ENCODE measurements at regions not wholly inside any gene's neighbourhood (a gene's known extent, or its start where the extent isn't known, plus 50 kb on each side); places are given as distances from the start of the nearest gene placed in this dataset.

GRCh38 chr6:94254689-94255088 lies 835.3 kb upstream of the EPHA7 start:
- Histone ChIP-seq H3K4me3 (ENCODE audit: low read depth, low read length) (no peak overlapping the region), H3K27me3 (ENCODE audit: control insufficient read depth, insufficient read depth, low read length) (no peaks in the 10 kb centered on the region), H3K27ac (ENCODE audit: low read depth, low read length) (no peak overlapping the region), H3K4me1 (ENCODE audit: control insufficient read depth, insufficient read depth, low read length) (peaks cover 10% of the 10 kb centered on the region), H3K9ac (ENCODE audit: low read depth, low read length) (no peak overlapping the region), H3K9me3 (ENCODE audit: control insufficient read depth, insufficient read depth, low read length) (no peaks in the 10 kb centered on the region), H3K36me3 (ENCODE audit: control insufficient read depth, insufficient read depth, low read length) (no peaks in the 10 kb centered on the region)

- H3K36me3 ChIP-seq (ENCODE audit: control insufficient read depth, insufficient read depth, low read length), result no peaks in the 10 kb centered on the region
- no peaks in the 10 kb centered on the region for H3K27me3 ChIP-seq (ENCODE audit: control insufficient read depth, insufficient read depth, low read length)
- H3K27ac ChIP-seq (ENCODE audit: low read depth, low read length), result no peak overlapping the region
- no peak overlapping the region for H3K9ac ChIP-seq (ENCODE audit: low read depth, low read length)
- H3K4me1 ChIP-seq (ENCODE audit: control insufficient read depth, insufficient read depth, low read length), result peaks cover 10% of the 10 kb centered on the region
- H3K4me3 ChIP-seq (ENCODE audit: low read depth, low read length), result no peak overlapping the region
- H3K9me3 ChIP-seq (ENCODE audit: control insufficient read depth, insufficient read depth, low read length), result no peaks in the 10 kb centered on the region
Observed at GRCh38 chr6:94251878-94252277, 832.5 kb upstream of the EPHA7 start.

- H3K4me1 ChIP-seq (ENCODE audit: control insufficient read depth, insufficient read depth, low read length), result no peaks in the 10 kb centered on the region
- H3K27ac ChIP-seq (ENCODE audit: low read depth, low read length), result no peak overlapping the region
- H3K9ac ChIP-seq (ENCODE audit: low read depth, low read length), result no peak overlapping the region
- no peaks in the 10 kb centered on the region for H3K27me3 ChIP-seq (ENCODE audit: control insufficient read depth, insufficient read depth, low read length)
- no peak overlapping the region for H3K4me3 ChIP-seq (ENCODE audit: low read depth, low read length)
- H3K36me3 ChIP-seq (ENCODE audit: control insufficient read depth, insufficient read depth, low read length), result no peaks in the 10 kb centered on the region
- no peaks in the 10 kb centered on the region for H3K9me3 ChIP-seq (ENCODE audit: control insufficient read depth, insufficient read depth, low read length)
Observed at GRCh38 chr6:94245395-94245794, 826.0 kb upstream of the EPHA7 start.

- Histone ChIP-seq H3K36me3 (ENCODE audit: control insufficient read depth, insufficient read depth, low read length) (no peaks in the 10 kb centered on the region), H3K9ac (ENCODE audit: low read depth, low read length) (no peak overlapping the region), H3K9me3 (ENCODE audit: control insufficient read depth, insufficient read depth, low read length) (no peaks in the 10 kb centered on the region), H3K27me3 (ENCODE audit: control insufficient read depth, insufficient read depth, low read length) (no peaks in the 10 kb centered on the region), H3K4me3 (ENCODE audit: low read depth, low read length) (no peak overlapping the region), H3K27ac (ENCODE audit: low read depth, low read length) (no peak overlapping the region), H3K4me1 (ENCODE audit: control insufficient read depth, insufficient read depth, low read length) (no peaks in the 10 kb centered on the region)
Observed at GRCh38 chr6:94238868-94239267, 819.5 kb upstream of the EPHA7 start.

- no peaks in the 10 kb centered on the region for H3K9me3 ChIP-seq (ENCODE audit: control insufficient read depth, insufficient read depth, low read length)
- no peaks in the 10 kb centered on the region for H3K27me3 ChIP-seq (ENCODE audit: control insufficient read depth, insufficient read depth, low read length)
- H3K4me3 ChIP-seq (ENCODE audit: low read depth, low read length), result no peak overlapping the region
- no peak overlapping the region for H3K27ac ChIP-seq (ENCODE audit: low read depth, low read length)
- H3K4me1 ChIP-seq (ENCODE audit: control insufficient read depth, insufficient read depth, low read length), result 0 out of 2 replicates have a peak, but pooled peaks cover 4% of the 10 kb centered on the region
- H3K9ac ChIP-seq (ENCODE audit: low read depth, low read length), result no peak overlapping the region
- H3K36me3 ChIP-seq (ENCODE audit: control insufficient read depth, insufficient read depth, low read length), result no peaks in the 10 kb centered on the region
Observed at GRCh38 chr6:94227741-94228140, 808.4 kb upstream of the EPHA7 start.

GRCh38 chr6:94217836-94218235 lies 798.5 kb upstream of the EPHA7 start:
- H3K27me3 ChIP-seq (ENCODE audit: control insufficient read depth, insufficient read depth, low read length), result no peaks in the 10 kb centered on the region
- H3K4me3 ChIP-seq (ENCODE audit: low read depth, low read length), result no peak overlapping the region
- peaks cover 12% of the 10 kb centered on the region for H3K4me1 ChIP-seq (ENCODE audit: control insufficient read depth, insufficient read depth, low read length)
- no peak overlapping the region for H3K27ac ChIP-seq (ENCODE audit: low read depth, low read length)
- no peaks in the 10 kb centered on the region for H3K36me3 ChIP-seq (ENCODE audit: control insufficient read depth, insufficient read depth, low read length)
- H3K9ac ChIP-seq (ENCODE audit: low read depth, low read length), result no peak overlapping the region
- H3K9me3 ChIP-seq (ENCODE audit: control insufficient read depth, insufficient read depth, low read length), result no peaks in the 10 kb centered on the region

- Histone ChIP-seq H3K4me3 (ENCODE audit: low read depth, low read length) (no peak overlapping the region), H3K27ac (ENCODE audit: low read depth, low read length) (no peak overlapping the region), H3K9ac (ENCODE audit: low read depth, low read length) (no peak overlapping the region), H3K36me3 (ENCODE audit: control insufficient read depth, insufficient read depth, low read length) (no peaks in the 10 kb centered on the region), H3K4me1 (ENCODE audit: control insufficient read depth, insufficient read depth, low read length) (peaks cover 12% of the 10 kb centered on the region), H3K27me3 (ENCODE audit: control insufficient read depth, insufficient read depth, low read length) (no peaks in the 10 kb centered on the region), H3K9me3 (ENCODE audit: control insufficient read depth, insufficient read depth, low read length) (no peaks in the 10 kb centered on the region)
Observed at GRCh38 chr6:94215552-94215951, 796.2 kb upstream of the EPHA7 start.

GRCh38 chr6:94213226-94213625 lies 793.9 kb upstream of the EPHA7 start:
- H3K9ac ChIP-seq (ENCODE audit: low read depth, low read length), result no peak overlapping the region
- peaks cover 19% of the 10 kb centered on the region for H3K4me1 ChIP-seq (ENCODE audit: control insufficient read depth, insufficient read depth, low read length)
- no peaks in the 10 kb centered on the region for H3K36me3 ChIP-seq (ENCODE audit: control insufficient read depth, insufficient read depth, low read length)
- H3K9me3 ChIP-seq (ENCODE audit: control insufficient read depth, insufficient read depth, low read length), result no peaks in the 10 kb centered on the region
- no peak overlapping the region for H3K4me3 ChIP-seq (ENCODE audit: low read depth, low read length)
- no peaks in the 10 kb centered on the region for H3K27me3 ChIP-seq (ENCODE audit: control insufficient read depth, insufficient read depth, low read length)
- H3K27ac ChIP-seq (ENCODE audit: low read depth, low read length), result no peak overlapping the region

GRCh38 chr6:94196891-94197290 lies 777.5 kb upstream of the EPHA7 start:
- no peak overlapping the region for H3K4me3 ChIP-seq (ENCODE audit: low read depth, low read length)
- no peaks in the 10 kb centered on the region for H3K36me3 ChIP-seq (ENCODE audit: control insufficient read depth, insufficient read depth, low read length)
- H3K9ac ChIP-seq (ENCODE audit: low read depth, low read length), result no peak overlapping the region
- peaks cover 10% of the 10 kb centered on the region for H3K4me1 ChIP-seq (ENCODE audit: control insufficient read depth, insufficient read depth, low read length)
- H3K9me3 ChIP-seq (ENCODE audit: control insufficient read depth, insufficient read depth, low read length), result no peaks in the 10 kb centered on the region
- H3K27ac ChIP-seq (ENCODE audit: low read depth, low read length), result no peak overlapping the region
- H3K27me3 ChIP-seq (ENCODE audit: control insufficient read depth, insufficient read depth, low read length), result no peaks in the 10 kb centered on the region

- no peaks in the 10 kb centered on the region for H3K36me3 ChIP-seq (ENCODE audit: control insufficient read depth, insufficient read depth, low read length)
- no peaks in the 10 kb centered on the region for H3K4me1 ChIP-seq (ENCODE audit: control insufficient read depth, insufficient read depth, low read length)
- peaks cover 2% of the 10 kb centered on the region for H3K9me3 ChIP-seq (ENCODE audit: control insufficient read depth, insufficient read depth, low read length)
- H3K27ac ChIP-seq (ENCODE audit: low read depth, low read length), result no peak overlapping the region
- H3K4me3 ChIP-seq (ENCODE audit: low read depth, low read length), result no peak overlapping the region
- no peak overlapping the region for H3K9ac ChIP-seq (ENCODE audit: low read depth, low read length)
- H3K27me3 ChIP-seq (ENCODE audit: control insufficient read depth, insufficient read depth, low read length), result no peaks in the 10 kb centered on the region
Observed at GRCh38 chr6:94190030-94190429, 770.7 kb upstream of the EPHA7 start.

- H3K9me3 ChIP-seq (ENCODE audit: control insufficient read depth, insufficient read depth, low read length), result peaks cover 4% of the 10 kb centered on the region
- no peak overlapping the region for H3K27ac ChIP-seq (ENCODE audit: low read depth, low read length)
- no peaks in the 10 kb centered on the region for H3K4me1 ChIP-seq (ENCODE audit: control insufficient read depth, insufficient read depth, low read length)
- no peaks in the 10 kb centered on the region for H3K27me3 ChIP-seq (ENCODE audit: control insufficient read depth, insufficient read depth, low read length)
- no peak overlapping the region for H3K9ac ChIP-seq (ENCODE audit: low read depth, low read length)
- no peak overlapping the region for H3K4me3 ChIP-seq (ENCODE audit: low read depth, low read length)
- no peaks in the 10 kb centered on the region for H3K36me3 ChIP-seq (ENCODE audit: control insufficient read depth, insufficient read depth, low read length)
Observed at GRCh38 chr6:94184666-94185464, 765.5 kb upstream of the EPHA7 start.

Data from HUES48 (cell line).